ENCODE measurements at regions not wholly inside any gene's neighbourhood (a gene's known extent, or its start where the extent isn't known, plus 50 kb on each side); places are given as distances from the start of the nearest gene placed in this dataset.

DNA sequence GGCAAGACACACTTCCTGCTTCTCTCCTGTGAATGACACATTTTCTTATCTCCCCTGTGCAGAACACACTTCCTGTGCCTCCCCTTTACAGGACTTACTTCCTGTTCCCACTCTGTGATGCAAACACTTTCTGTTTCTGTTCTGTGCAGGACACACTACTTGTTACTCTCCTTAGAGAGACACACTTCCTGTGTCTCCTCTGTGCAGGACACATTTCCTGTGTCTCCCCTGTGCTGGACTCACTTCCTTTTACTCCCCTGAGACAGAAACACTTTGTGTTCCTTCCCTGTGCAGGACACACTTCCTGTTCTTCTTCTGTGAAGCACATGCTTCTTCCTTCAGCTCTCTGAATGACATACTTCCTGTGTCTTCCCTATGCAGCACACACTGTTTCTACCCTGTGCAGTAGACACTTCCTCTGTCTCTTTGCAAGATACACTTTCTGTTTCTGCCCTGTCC, 485.4 kb upstream of the USP9Y start:
- dilution Hi-C loops (cut with MboI; ENCODE audit: extremely low pct_ligation_motif_present, low sequenced_read_pairs) = no loop called here

GRCh38 chrY:12230921-12231320, 470.1 kb upstream of the USP9Y start:
- H3K4me3 ChIP-seq (replicated peaks in 1 of 3; ENCODE audit: insufficient read depth in 1 of 3, low read depth in 1 of 3, low read length in 3 of 3) = no peak overlapping the region

More for the DNA sequence above, 485.4 kb upstream of the USP9Y start:
- TF ChIP-seq JUN (IDR thresholded peaks at IDR 0.05; ENCODE audit: borderline replicate concordance, insufficient read depth, insufficient read length, low read depth) = no peak
- no peak for TF ChIP-seq MYC (IDR thresholded peaks at IDR 0.05; ENCODE audit: low read depth, low read length)
- TF ChIP-seq FOS (IDR thresholded peaks at IDR 0.05; ENCODE audit: borderline replicate concordance, insufficient read depth, low read length) = no peak
- Histone ChIP-seq H3K9me3 (replicated peaks; ENCODE audit: control insufficient read depth, insufficient read depth, low read length) (no peaks in the 10 kb centered on the region), H3K9me1 (replicated peaks; ENCODE audit: control insufficient read depth, extremely low read depth, insufficient read depth, low read length) (no peaks in the 10 kb centered on the region), H3K36me3 (ENCODE audit: control insufficient read depth in 2 of 2, extremely low read depth in 1 of 2, insufficient read depth in 2 of 2, low read length in 2 of 2) (no peaks in the 10 kb centered on the region), H3K9ac (replicated peaks; ENCODE audit: extremely low read depth, insufficient read depth, low read length) (no peak overlapping the region), H3K4me3 (replicated peaks in 1 of 3; ENCODE audit: insufficient read depth in 1 of 3, low read depth in 1 of 3, low read length in 3 of 3) (no peak overlapping the region), H3K4me2 (ENCODE audit: insufficient read depth, low read length) (no peak overlapping the region), H4K20me1 (replicated peaks; ENCODE audit: control insufficient read depth, extremely low read depth, insufficient read depth, low read length) (no peaks in the 10 kb centered on the region), H2AFZ (ENCODE audit: low read depth, low read length) (no peak overlapping the region), H3K4me1 (ENCODE audit: control insufficient read depth, extremely low read depth, insufficient read depth, low read length) (no peaks in the 10 kb centered on the region), H3K27me3 (ENCODE audit: control insufficient read depth in 2 of 2, insufficient read depth in 2 of 2, low read length in 2 of 2) (no peaks in the 10 kb centered on the region), H3K79me2 (ENCODE audit: control insufficient read depth, insufficient read depth, low read length) (no peaks in the 10 kb centered on the region), H3K27ac (ENCODE audit: insufficient read depth, low read depth, low read length) (no peak overlapping the region)
- intact Hi-C loops (cut with micrococcal nuclease) = no loop called here
- FAIRE-seq = no peak
- ChIA-PET CTCF (no interaction called here), POLR2A (no interaction called here)
- DNase-seq (ENCODE audit: low read depth, low spot score) = no peak
- no TSS peak for BruUV-seq (replicated peaks)

More at GRCh38 chrY:12230921-12231320, 470.1 kb upstream of the USP9Y start:
- POLR2A ChIA-PET = no interaction called here
- no peaks in the 10 kb centered on the region for H3K36me3 ChIP-seq (ENCODE audit: control insufficient read depth in 2 of 2, extremely low read depth in 1 of 2, insufficient read depth in 2 of 2, low read length in 2 of 2)
- no peaks in the 10 kb centered on the region for H3K9me1 ChIP-seq (replicated peaks; ENCODE audit: control insufficient read depth, extremely low read depth, insufficient read depth, low read length)
- no peak overlapping the region for H3K4me2 ChIP-seq (ENCODE audit: insufficient read depth, low read length)
- CTCF ChIA-PET = no interaction called here
- H4K20me1 ChIP-seq (replicated peaks; ENCODE audit: control insufficient read depth, extremely low read depth, insufficient read depth, low read length) = no peaks in the 10 kb centered on the region
- intact Hi-C loops (cut with micrococcal nuclease) (no loop called here), dilution Hi-C loops (cut with MboI; ENCODE audit: extremely low pct_ligation_motif_present, low sequenced_read_pairs) (no loop called here)
- H3K9me3 ChIP-seq (replicated peaks; ENCODE audit: control insufficient read depth, insufficient read depth, low read length) = no peaks in the 10 kb centered on the region
- H3K27me3 ChIP-seq (ENCODE audit: control insufficient read depth in 2 of 2, insufficient read depth in 2 of 2, low read length in 2 of 2) = no peaks in the 10 kb centered on the region
- BruUV-seq (replicated peaks) = no TSS peak
- DNase-seq (ENCODE audit: low read depth, low spot score) = no peak
- no peaks in the 10 kb centered on the region for H3K79me2 ChIP-seq (ENCODE audit: control insufficient read depth, insufficient read depth, low read length)
- H3K27ac ChIP-seq (ENCODE audit: insufficient read depth, low read depth, low read length) = no peak overlapping the region
- no peak for FAIRE-seq
- H2AFZ ChIP-seq (ENCODE audit: low read depth, low read length) = no peak overlapping the region
- H3K9ac ChIP-seq (replicated peaks; ENCODE audit: extremely low read depth, insufficient read depth, low read length) = no peak overlapping the region
- no peaks in the 10 kb centered on the region for H3K4me1 ChIP-seq (ENCODE audit: control insufficient read depth, extremely low read depth, insufficient read depth, low read length)
- TF ChIP-seq CTCF (IDR thresholded peaks at IDR 0.05; ENCODE audit: extremely low read depth in 1 of 2, insufficient read depth in 1 of 2, low read depth in 1 of 2, low read length in 2 of 2) (no peak), EZH2 (IDR thresholded peaks at IDR 0.05; ENCODE audit: borderline replicate concordance, low read depth, low read length, severe bottlenecking) (no peak), FOS (IDR thresholded peaks at IDR 0.05; ENCODE audit: borderline replicate concordance, insufficient read depth, low read length) (no peak), POLR2A (IDR thresholded peaks at IDR 0.05; ENCODE audit: low read depth, low read length) (no peak), POLR2AphosphoS5 (IDR thresholded peaks at IDR 0.05; ENCODE audit: insufficient read depth, low read depth, low read length) (no peak), GATA2 (IDR thresholded peaks at IDR 0.05; ENCODE audit: insufficient read depth, insufficient read length, low read depth, low read length) (no peak), JUN (IDR thresholded peaks at IDR 0.05; ENCODE audit: borderline replicate concordance, insufficient read depth, insufficient read length, low read depth) (no peak), MYC (IDR thresholded peaks at IDR 0.05; ENCODE audit: low read depth, low read length) (no peak)
- TF ChIP-seq, protein P1, sequence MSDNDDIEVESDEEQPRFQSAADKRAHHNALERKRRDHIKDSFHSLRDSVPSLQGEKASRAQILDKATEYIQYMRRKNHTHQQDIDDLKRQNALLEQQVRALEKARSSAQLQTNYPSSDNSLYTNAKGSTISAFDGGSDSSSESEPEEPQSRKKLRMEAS (IDR thresholded peaks at IDR 0.05; ENCODE audit: insufficient read depth, insufficient read length) = no peak

All from endothelial cell of umbilical vein (primary cell).